ENCODE measurements at regions not wholly inside any gene's neighbourhood (a gene's known extent, or its start where the extent isn't known, plus 50 kb on each side); places are given as distances from the start of the nearest gene placed in this dataset.

DNA sequence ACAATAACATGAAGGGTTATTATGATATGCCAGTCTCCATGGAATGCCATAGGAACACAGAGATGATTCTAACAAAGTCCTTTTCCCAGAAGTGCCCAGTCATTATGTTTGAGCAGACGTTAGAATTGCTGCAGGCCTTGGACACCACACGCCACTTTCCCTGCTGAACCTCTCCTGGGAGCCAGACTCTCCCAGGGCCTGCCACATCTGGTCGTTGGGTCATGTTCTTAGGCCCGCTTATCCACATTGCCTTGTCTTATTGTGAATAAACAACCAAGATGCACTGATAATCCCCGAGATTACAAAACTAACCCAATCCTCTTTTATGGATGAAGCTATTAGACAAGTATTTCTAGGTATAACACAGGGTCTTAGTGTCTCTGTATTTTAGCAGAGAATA, 276.5 kb upstream of the CITED2 start:
- Histone ChIP-seq H3K79me2 (ENCODE audit: low read length) (no peaks in the 10 kb centered on the region), H3K4me3 (ENCODE audit: low read length) (no peak overlapping the region), H3F3A (ENCODE audit: insufficient read depth, low read length) (no peaks in the 10 kb centered on the region), H3K9me2 (replicated peaks; ENCODE audit: insufficient read depth, low read length) (no peaks in the 10 kb centered on the region), H2AFZ (ENCODE audit: low read length) (no peak overlapping the region), H3K9me3 (replicated peaks; ENCODE audit: insufficient read depth, low read length) (no peaks in the 10 kb centered on the region), H3K27me3 (replicated peaks; ENCODE audit: insufficient read depth, low read length) (no peaks in the 10 kb centered on the region), H3K9ac (ENCODE audit: low read length) (no peak overlapping the region), H3K36me3 (replicated peaks; ENCODE audit: insufficient read depth, low read length) (no peaks in the 10 kb centered on the region), H3K27ac (ENCODE audit: low read length) (no peak overlapping the region), H3K4me2 (ENCODE audit: low read depth, low read length) (no peak overlapping the region), H4K20me1 (ENCODE audit: insufficient read depth, low read length) (no peaks in the 10 kb centered on the region), H3K4me1 (ENCODE audit: low read length) (no peaks in the 10 kb centered on the region)
- DNase-seq: no peak
- TF ChIP-seq, protein P1, sequence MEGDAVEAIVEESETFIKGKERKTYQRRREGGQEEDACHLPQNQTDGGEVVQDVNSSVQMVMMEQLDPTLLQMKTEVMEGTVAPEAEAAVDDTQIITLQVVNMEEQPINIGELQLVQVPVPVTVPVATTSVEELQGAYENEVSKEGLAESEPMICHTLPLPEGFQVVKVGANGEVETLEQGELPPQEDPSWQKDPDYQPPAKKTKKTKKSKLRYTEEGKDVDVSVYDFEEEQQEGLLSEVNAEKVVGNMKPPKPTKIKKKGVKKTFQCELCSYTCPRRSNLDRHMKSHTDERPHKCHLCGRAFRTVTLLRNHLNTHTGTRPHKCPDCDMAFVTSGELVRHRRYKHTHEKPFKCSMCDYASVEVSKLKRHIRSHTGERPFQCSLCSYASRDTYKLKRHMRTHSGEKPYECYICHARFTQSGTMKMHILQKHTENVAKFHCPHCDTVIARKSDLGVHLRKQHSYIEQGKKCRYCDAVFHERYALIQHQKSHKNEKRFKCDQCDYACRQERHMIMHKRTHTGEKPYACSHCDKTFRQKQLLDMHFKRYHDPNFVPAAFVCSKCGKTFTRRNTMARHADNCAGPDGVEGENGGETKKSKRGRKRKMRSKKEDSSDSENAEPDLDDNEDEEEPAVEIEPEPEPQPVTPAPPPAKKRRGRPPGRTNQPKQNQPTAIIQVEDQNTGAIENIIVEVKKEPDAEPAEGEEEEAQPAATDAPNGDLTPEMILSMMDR (IDR thresholded peaks at IDR 0.05; ENCODE audit: low read length): no peak
- TF ChIP-seq EZH2 (optimal IDR thresholded peaks at IDR 0.05; ENCODE audit: low read depth, low read length) (no peak), EZH2phosphoT487 (IDR thresholded peaks at IDR 0.05; ENCODE audit: low read length) (no peak)

DNA sequence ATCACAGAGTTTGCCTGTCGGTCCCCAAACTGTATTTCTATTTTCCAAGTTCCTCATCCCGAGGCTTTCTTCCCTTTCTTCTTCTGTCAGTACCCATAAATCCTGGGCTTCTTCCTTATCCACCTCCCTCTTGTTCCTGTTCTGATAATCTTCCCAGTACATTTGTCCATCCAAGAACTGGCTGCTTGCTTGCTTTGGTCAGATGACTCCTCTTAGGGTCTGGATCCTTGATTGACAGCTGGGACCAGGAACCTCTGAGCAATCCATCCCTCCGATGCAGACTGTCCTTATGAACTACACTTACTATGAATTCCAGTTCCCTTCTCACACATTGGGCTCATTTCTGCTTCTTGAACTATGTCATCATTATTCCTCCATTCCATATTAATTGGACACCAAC, 275.3 kb upstream of the CITED2 start:
- Histone ChIP-seq H3K36me3 (replicated peaks; ENCODE audit: insufficient read depth, low read length) (no peaks in the 10 kb centered on the region), H3K4me3 (ENCODE audit: low read length) (no peak overlapping the region), H3K9me2 (replicated peaks; ENCODE audit: insufficient read depth, low read length) (no peaks in the 10 kb centered on the region), H4K20me1 (ENCODE audit: insufficient read depth, low read length) (no peaks in the 10 kb centered on the region), H3K79me2 (ENCODE audit: low read length) (no peaks in the 10 kb centered on the region), H3K27me3 (replicated peaks; ENCODE audit: insufficient read depth, low read length) (no peaks in the 10 kb centered on the region), H3K27ac (ENCODE audit: low read length) (no peak overlapping the region), H3K4me2 (ENCODE audit: low read depth, low read length) (no peak overlapping the region), H2AFZ (ENCODE audit: low read length) (no peak overlapping the region), H3K9ac (ENCODE audit: low read length) (no peak overlapping the region), H3K9me3 (replicated peaks; ENCODE audit: insufficient read depth, low read length) (no peaks in the 10 kb centered on the region), H3K4me1 (ENCODE audit: low read length) (no peaks in the 10 kb centered on the region), H3F3A (ENCODE audit: insufficient read depth, low read length) (no peaks in the 10 kb centered on the region)
- no peak for TF ChIP-seq EZH2 (optimal IDR thresholded peaks at IDR 0.05; ENCODE audit: low read depth, low read length)
- TF ChIP-seq EZH2phosphoT487 (IDR thresholded peaks at IDR 0.05; ENCODE audit: low read length): no peak
- TF ChIP-seq, protein P1 (IDR thresholded peaks at IDR 0.05; ENCODE audit: low read length): no peak
- no peak for DNase-seq

DNA sequence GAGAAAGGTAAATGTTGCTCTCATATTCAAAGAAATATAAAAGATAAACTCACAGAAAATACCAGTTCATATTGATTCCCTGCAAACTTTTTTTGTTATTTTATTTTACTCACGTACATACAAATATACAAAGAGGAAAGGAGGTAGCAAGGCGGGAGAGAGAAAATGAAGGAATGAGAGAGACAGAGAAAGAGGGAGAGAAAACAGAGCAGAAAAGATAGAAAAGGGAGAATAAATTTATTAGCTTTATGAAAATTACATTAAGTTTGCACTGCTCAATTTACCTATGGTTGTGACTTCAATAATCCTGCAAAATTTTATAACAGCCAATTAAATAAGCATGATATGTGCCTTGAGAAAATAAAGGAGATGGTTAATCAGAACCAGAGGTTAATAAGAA, 274.7 kb upstream of the CITED2 start:
- Histone ChIP-seq H3K27me3 (replicated peaks; ENCODE audit: insufficient read depth, low read length) (no peaks in the 10 kb centered on the region), H3K79me2 (ENCODE audit: low read length) (no peaks in the 10 kb centered on the region), H2AFZ (ENCODE audit: low read length) (no peak overlapping the region), H3K36me3 (replicated peaks; ENCODE audit: insufficient read depth, low read length) (no peaks in the 10 kb centered on the region), H3K4me2 (ENCODE audit: low read depth, low read length) (no peak overlapping the region), H3K9me2 (replicated peaks; ENCODE audit: insufficient read depth, low read length) (no peaks in the 10 kb centered on the region), H3F3A (ENCODE audit: insufficient read depth, low read length) (no peaks in the 10 kb centered on the region), H3K9ac (ENCODE audit: low read length) (no peak overlapping the region), H3K27ac (ENCODE audit: low read length) (no peak overlapping the region), H4K20me1 (ENCODE audit: insufficient read depth, low read length) (no peaks in the 10 kb centered on the region), H3K4me1 (ENCODE audit: low read length) (no peaks in the 10 kb centered on the region), H3K9me3 (replicated peaks; ENCODE audit: insufficient read depth, low read length) (no peaks in the 10 kb centered on the region), H3K4me3 (ENCODE audit: low read length) (no peak overlapping the region)
- no peak for TF ChIP-seq EZH2phosphoT487 (IDR thresholded peaks at IDR 0.05; ENCODE audit: low read length)
- TF ChIP-seq EZH2 (optimal IDR thresholded peaks at IDR 0.05; ENCODE audit: low read depth, low read length): no peak
- TF ChIP-seq, protein P1 (IDR thresholded peaks at IDR 0.05; ENCODE audit: low read length): no peak
- no peak for DNase-seq
